IMR-90 (cell line): ENCODE measurements at regions not wholly inside any gene's neighbourhood (a gene's known extent, or its start where the extent isn't known, plus 50 kb on each side); places are given as distances from the start of the nearest gene placed in this dataset.

Experiments
- ATAC-seq: fragments of 200-7000 bp; cut with Tn5 transposase; 2 replicates; pipeline ENCODE4 v1.9.1; 2020; ENCODE audit warnings: low read depth, mild to moderate bottlenecking, moderate library complexity
- BruUV-seq: library from RNA; stranded (reverse); fragments of 400-500 nt; replicated peaks from 2 replicates; lab custom pipeline; 2021; lab: Mats Ljungman, UMichigan
- CTCF ChIA-PET: fragments of 300-600 bp; formaldehyde crosslinking; extraction: SDS; loops from one replicate; lab custom pipeline; 2021; ENCODE audit warnings: antibody characterized with exemption; lab: Yijun Ruan, JAX
- POLR2A ChIA-PET: fragments of 300-600 bp; sonication (Branson Sonifier 250); formaldehyde crosslinking; loops from one replicate; lab custom pipeline; 2022; ENCODE audit warnings: antibody characterized with exemption; ENCODE audit not compliant: unreplicated experiment; lab: Charles Lee
- DNase-seq: peaks from one replicate; pipeline ENCODE4 v3.0.0; 2013
- H2AFZ ChIP-seq: replicated peaks from 2 replicates; pipeline ENCODE3; 2013; ENCODE audit warnings: low read length, mild to moderate bottlenecking; ENCODE audit not compliant: poor library complexity
- H2AK5ac ChIP-seq: 2 replicates; pipeline ENCODE4 v1.6.1; 2013; ENCODE audit warnings: low read depth, low read length, inconsistent platforms
- H2AK9ac ChIP-seq: replicated peaks from 2 replicates; pipeline ENCODE3; 2013; ENCODE audit warnings: mild to moderate bottlenecking, low read depth, low read length, moderate library complexity; ENCODE audit not compliant: poor library complexity
- H2BK120ac ChIP-seq: 2 replicates; pipeline ENCODE4 v1.6.1; 2013; ENCODE audit warnings: low read depth, low read length, inconsistent platforms
- H2BK15ac ChIP-seq: 3 replicates; pipeline ENCODE4 v1.6.1; 2013; ENCODE audit warnings: low read depth, low read length, inconsistent platforms
- H2BK20ac ChIP-seq: 2 replicates; pipeline ENCODE4 v1.6.1; 2013; ENCODE audit warnings: low read depth, mild to moderate bottlenecking, inconsistent platforms, low read length, moderate library complexity
- H2BK5ac ChIP-seq: 2 replicates; pipeline ENCODE4 v1.6.1; 2013; ENCODE audit warnings: mild to moderate bottlenecking, low read depth, low read length, inconsistent platforms; ENCODE audit not compliant: poor library complexity, severe bottlenecking
- H3K14ac ChIP-seq: replicated peaks from 2 replicates; pipeline ENCODE4 v1.6.1; 2013; ENCODE audit warnings: low read depth, low read length, inconsistent platforms
- H3K18ac ChIP-seq: 2 replicates; pipeline ENCODE4 v1.6.1; 2013; ENCODE audit warnings: low read depth, low read length, control low read depth
- H3K23ac ChIP-seq: 2 replicates; pipeline ENCODE4 v1.6.1; 2013; ENCODE audit warnings: low read depth, low read length, inconsistent platforms
- H3K27ac ChIP-seq: 2 replicates; pipeline ENCODE4 v1.5.1; 2013; ENCODE audit warnings: mild to moderate bottlenecking, control low read depth, low read length; ENCODE audit not compliant: insufficient read depth
- H3K27me3 ChIP-seq: 2 replicates; pipeline ENCODE4 v1.6.1; 2013; ENCODE audit warnings: low read length; ENCODE audit not compliant: control insufficient read depth, insufficient read depth
- H3K36me3 ChIP-seq: 2 replicates; pipeline ENCODE4 v1.6.1; 2013; ENCODE audit warnings: low read length, mixed read lengths; ENCODE audit not compliant: control insufficient read depth, insufficient read depth
- H3K4ac ChIP-seq: 2 replicates; pipeline ENCODE4 v1.6.1; 2013; ENCODE audit warnings: low read depth, low read length, inconsistent platforms
- H3K4me1 ChIP-seq: 2 replicates; pipeline ENCODE4 v1.6.1; 2013; ENCODE audit warnings: low read length, mixed read lengths; ENCODE audit not compliant: control insufficient read depth, insufficient read depth
- H3K4me2 ChIP-seq: 2 replicates; pipeline ENCODE4 v1.6.1; 2013; ENCODE audit warnings: low read depth, mild to moderate bottlenecking, control low read depth, low read length, moderate library complexity
- H3K4me3 ChIP-seq: 2 replicates; pipeline ENCODE4 v1.5.1; 2013; ENCODE audit warnings: low read depth, mild to moderate bottlenecking, control low read depth, low read length, moderate library complexity; ENCODE audit not compliant: insufficient read depth
- H3K56ac ChIP-seq: 2 replicates; pipeline ENCODE4 v1.6.1; 2013; ENCODE audit warnings: low read length, inconsistent platforms; ENCODE audit not compliant: insufficient read depth; ENCODE audit errors: extremely low read depth
- H3K79me1 ChIP-seq, 2 experiments: 2 replicates each; pipeline ENCODE4 v1.6.1; 2013; ENCODE audit warnings: low read length in 2 of 2, inconsistent platforms in 1 of 2, low read depth in 1 of 2
- H3K9ac ChIP-seq: 2 replicates; pipeline ENCODE4 v1.6.1; 2013; ENCODE audit warnings: low read depth, low read length, control low read depth
- H3K9me1 ChIP-seq: 2 replicates; pipeline ENCODE4 v1.6.1; 2013; ENCODE audit warnings: low read length, inconsistent platforms; ENCODE audit not compliant: insufficient read depth
- H3K9me3 ChIP-seq: 2 replicates; pipeline ENCODE4 v1.6.1; 2013; ENCODE audit warnings: low read length; ENCODE audit not compliant: control insufficient read depth, insufficient read depth
- H4K20me1 ChIP-seq: 2 replicates; pipeline ENCODE4 v1.6.1; 2013; ENCODE audit warnings: low read length, inconsistent platforms; ENCODE audit not compliant: insufficient read depth
- H4K5ac ChIP-seq: 2 replicates; pipeline ENCODE4 v1.6.1; 2013; ENCODE audit warnings: mild to moderate bottlenecking, low read depth, low read length, control low read depth
- H4K8ac ChIP-seq, 2 experiments: 2 replicates each; pipeline ENCODE4 v1.6.1; 2013; ENCODE audit warnings: low read depth in 2 of 2, low read length in 2 of 2, control low read depth in 1 of 2, inconsistent platforms in 1 of 2
- H4K91ac ChIP-seq: 2 replicates; pipeline ENCODE4 v1.6.1; 2013; ENCODE audit warnings: low read depth, low read length, inconsistent platforms; ENCODE audit not compliant: insufficient read depth
- CEBPB ChIP-seq: IDR thresholded peaks from 2 replicates; pipeline ENCODE4 v1.6.1; 2012; ENCODE audit warnings: low read depth, low read length, improper control_type of control experiment
- FOS ChIP-seq: fragments of 150-350 bp; IDR thresholded peaks from 2 replicates; pipeline ENCODE4 v1.6.1; 2016; ENCODE audit warnings: low read depth, low read length
- MAFK ChIP-seq: IDR thresholded peaks from 2 replicates; pipeline ENCODE4 v1.6.1; 2012; ENCODE audit warnings: low read depth, low read length, improper control_type of control experiment
- MXI1 ChIP-seq: IDR thresholded peaks from 2 replicates; pipeline ENCODE4 v1.6.1; 2012; ENCODE audit warnings: low read depth, mild to moderate bottlenecking, low read length, moderate library complexity, borderline replicate concordance
- NFE2L2 ChIP-seq: fragments of 150-350 bp; IDR thresholded peaks from 2 replicates; pipeline ENCODE4 v1.6.1; 2016; ENCODE audit warnings: low read depth, mild to moderate bottlenecking, low read length
- RAD21 ChIP-seq: IDR thresholded peaks from 2 replicates; pipeline ENCODE4 v1.6.1; 2012; ENCODE audit warnings: low read length, improper control_type of control experiment
- RCOR1 ChIP-seq: IDR thresholded peaks from 2 replicates; pipeline ENCODE4 v1.6.1; 2012; ENCODE audit warnings: mild to moderate bottlenecking, low read length, improper control_type of control experiment; ENCODE audit not compliant: insufficient replicate concordance
- RFX5 ChIP-seq: IDR thresholded peaks from 2 replicates; pipeline ENCODE4 v1.8.0; 2012; ENCODE audit warnings: low read depth, mild to moderate bottlenecking, low read length, moderate library complexity
- USF2 ChIP-seq: fragments of 150-350 bp; IDR thresholded peaks from 2 replicates; pipeline ENCODE4 v1.6.1; 2017; ENCODE audit warnings: mild to moderate bottlenecking, antibody characterized with exemption, low read length, low read depth
- WGBS, 2 experiments: methylation state at CpG; one replicate each; pipeline versions ENCODE4 v1.1.5 to v1.1.7; 2013; ENCODE audit warnings: missing lambda C conversion rate in 2 of 2; ENCODE audit not compliant: insufficient read length in 1 of 2; ENCODE audit errors: extremely low coverage in 2 of 2; 5-methylcytosine and 5-hydroxymethylcytosine counted together
- dilution Hi-C: fragments of 300-500 bp; cut with HindIII; formaldehyde crosslinking; loops from one replicate; pipeline ENCODE4 v1.14.3; 2018; ENCODE audit warnings: low sequenced_read_pairs; ENCODE audit not compliant: unreplicated experiment
- in situ Hi-C: fragments of 300-500 bp; cut with MboI; formaldehyde crosslinking; loops from 3 replicates; pipeline ENCODE4 v1.14.3; 2019; ENCODE audit warnings: low sequenced_read_pairs, inconsistent platforms, mixed read lengths
- intact Hi-C: fragments of 100-400 bp; cut with micrococcal nuclease; formaldehyde crosslinking; loops from 2 replicates; pipeline ENCODE4 v1.10.0; 2022

GRCh38 chr4:81836716-81837115, 365.0 kb upstream of the RASGEF1B start:
- Histone ChIP-seq H3K9me1 (no peaks in the 10 kb centered on the region), H3K18ac (no peak overlapping the region), H3K4me1 (no peaks in the 10 kb centered on the region), H2AK5ac (no peak overlapping the region), H2BK15ac (no peak overlapping the region), H3K14ac (no peak overlapping the region), H3K4me3 (no peak overlapping the region), H2BK20ac (no peak overlapping the region), H4K8ac (no peak overlapping the region), H3K27ac (no peak overlapping the region), H3K9me3 (no peaks in the 10 kb centered on the region), H3K27me3 (no peaks in the 10 kb centered on the region), H4K20me1 (no peaks in the 10 kb centered on the region), H4K91ac (no peak overlapping the region), H2BK120ac (no peak overlapping the region), H3K9ac (no peak overlapping the region), H3K4me2 (no peak overlapping the region), H4K5ac (no peak overlapping the region), H3K23ac (no peak overlapping the region), H2AK9ac (no peak overlapping the region), H3K56ac (no peak overlapping the region), H3K36me3 (no peaks in the 10 kb centered on the region), H2AFZ (no peak overlapping the region), H3K4ac (no peak overlapping the region), H2BK5ac (no peak overlapping the region), H3K79me1 (no peaks in the 10 kb centered on the region)
- TF ChIP-seq NFE2L2, result no peak
- no peak for TF ChIP-seq MXI1
- TF ChIP-seq CEBPB, result no peak
- TF ChIP-seq RFX5, result no peak
- TF ChIP-seq FOS, result no peak
- TF ChIP-seq RCOR1, result no peak
- no peak for TF ChIP-seq USF2
- TF ChIP-seq MAFK, result no peak
- TF ChIP-seq RAD21, result no peak
- ChIA-PET CTCF (no interaction called here), POLR2A (no interaction called here)
- in situ Hi-C loops (no loop called here), intact Hi-C loops (no loop called here), dilution Hi-C loops (loop anchor here (25.0 kb wide), 1 partner anchor 424 kb away; no protein-coding TSS in a partner anchor)
- BruUV-seq, result no TSS peak
- WGBS, 2 experiments, result no CpG with 5 or more reads among the region's 1 CpG
- ATAC-seq (no peak), DNase-seq (no peak)
